Omental fat pad (tissue), 3 donors: ENCODE measurements at regions not wholly inside any gene's neighbourhood (a gene's known extent, or its start where the extent isn't known, plus 50 kb on each side); places are given as distances from the start of the nearest gene placed in this dataset.
A peak's percentile ranks its signal among the peaks of the same experiment; 100 is the strongest.

ENCODE experiments used
- ATAC-seq: fragments of 150-250 bp; one replicate; pipeline ENCODE4 v1.9.1; 2016; ENCODE audit warnings: mild to moderate bottlenecking, moderate library complexity; ENCODE audit not compliant: low FRiP score
- DNase-seq: peaks from one replicate; pipeline ENCODE4 v3.0.0-alpha.2; 2019; ENCODE audit warnings: low spot score
- CTCF ChIP-seq, 3 donors: fragments of 450-650 bp; IDR thresholded peaks; one replicate each; pipeline ENCODE4 v1.5.1; 2016 to 2017; ENCODE audit warnings: antibody characterized with exemption in 3 of 3, mild to moderate bottlenecking in 3 of 3, moderate library complexity in 2 of 3

- no peak for TF ChIP-seq CTCF (IDR thresholded peaks at IDR 0.05)
- no peak for DNase-seq
- no peak for ATAC-seq
Measured at GRCh38 chr5:74051076-74051475, 425.1 kb downstream of the ARHGEF28 start.

DNA sequence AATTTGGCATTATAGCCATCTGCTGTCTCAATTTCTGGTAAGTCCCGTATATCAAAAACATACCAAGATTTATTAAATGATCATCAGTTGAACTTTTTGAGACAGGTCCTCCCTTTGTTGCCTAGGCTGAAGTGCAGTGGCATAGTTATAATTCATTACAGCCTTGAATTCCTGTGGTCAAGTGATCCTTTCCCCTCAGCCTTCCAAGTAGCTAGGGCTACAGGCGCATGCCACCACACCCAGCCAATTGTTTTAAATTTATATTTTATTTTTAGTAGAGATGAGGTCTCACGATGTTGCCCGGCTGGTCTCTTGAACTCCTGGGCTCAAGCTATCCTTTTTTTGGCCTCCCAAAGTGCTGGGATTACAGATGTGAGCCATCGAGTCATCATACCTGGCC lies 418.9 kb downstream of the ARHGEF28 start:
- DNase-seq (no peak), ATAC-seq (no peak)
- TF ChIP-seq CTCF (IDR thresholded peaks at IDR 0.05): no peak

DNA sequence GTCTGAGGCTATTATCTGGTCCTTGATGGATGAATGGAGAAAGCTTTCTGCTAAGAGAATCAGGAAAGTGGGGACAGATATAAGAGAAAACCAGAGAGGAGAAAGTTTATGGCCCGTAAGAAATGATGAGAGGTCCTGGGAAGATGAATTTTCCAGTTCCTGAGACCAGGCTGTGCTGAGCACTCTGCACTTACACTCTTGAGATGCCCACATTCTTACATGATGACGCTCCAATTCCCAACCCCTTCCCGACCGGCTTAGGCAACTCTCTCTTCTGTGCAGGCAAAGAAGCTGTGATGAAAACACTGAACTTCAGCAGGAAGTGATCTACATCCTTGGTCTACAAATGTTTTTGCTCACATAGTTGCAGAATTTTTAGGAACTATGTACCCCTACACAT lies 417.0 kb downstream of the ARHGEF28 start:
- peak; percentile 93 for ATAC-seq
- no peak for TF ChIP-seq CTCF (IDR thresholded peaks at IDR 0.05)
- DNase-seq: no peak

GRCh38 chr5:74042559-74042958 lies 416.6 kb downstream of the ARHGEF28 start:
- DNase-seq: no peak
- TF ChIP-seq CTCF (IDR thresholded peaks at IDR 0.05): no peak
- ATAC-seq: no peak

GRCh38 chr5:74041913-74042312 lies 415.9 kb downstream of the ARHGEF28 start:
- no peak for ATAC-seq
- TF ChIP-seq CTCF (IDR thresholded peaks at IDR 0.05): no peak

DNA sequence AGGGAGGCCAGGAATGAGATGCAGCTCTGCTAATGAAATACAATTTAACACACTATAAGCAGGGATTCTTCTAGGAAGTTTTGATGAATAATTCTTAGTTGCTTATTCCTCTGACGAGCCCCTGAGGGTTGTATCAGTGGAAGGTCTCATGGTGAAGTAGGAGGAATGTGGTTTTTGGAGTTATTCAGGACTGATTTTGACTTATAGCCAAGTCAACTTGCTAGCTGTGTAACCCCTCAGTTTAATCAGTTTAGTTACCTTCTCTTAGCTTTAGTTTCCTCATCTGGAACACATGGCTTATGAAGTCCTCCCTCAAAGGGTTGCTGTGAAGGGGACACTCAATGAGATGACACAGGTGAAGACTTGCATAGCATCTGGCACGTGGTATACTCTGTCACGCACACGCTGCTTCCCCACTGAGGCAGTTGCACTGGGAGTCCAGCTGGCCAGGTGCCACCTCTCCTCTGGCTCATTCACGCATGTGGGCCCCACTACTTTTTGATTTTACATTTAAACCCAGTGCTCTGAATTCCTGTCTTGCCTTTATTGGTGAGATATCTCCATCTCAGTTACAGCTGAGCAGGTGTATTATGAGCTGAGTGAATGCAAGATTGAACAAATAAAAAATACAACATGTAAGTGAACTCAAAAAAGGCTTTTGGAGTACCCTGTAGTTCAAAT lies 415.0 kb downstream of the ARHGEF28 start:
- DNase-seq (no peak), ATAC-seq (no peak)
- no peak for TF ChIP-seq CTCF (IDR thresholded peaks at IDR 0.05)

More at GRCh38 chr5:74041913-74042312, 415.9 kb downstream of the ARHGEF28 start:
- no peak for DNase-seq

DNA sequence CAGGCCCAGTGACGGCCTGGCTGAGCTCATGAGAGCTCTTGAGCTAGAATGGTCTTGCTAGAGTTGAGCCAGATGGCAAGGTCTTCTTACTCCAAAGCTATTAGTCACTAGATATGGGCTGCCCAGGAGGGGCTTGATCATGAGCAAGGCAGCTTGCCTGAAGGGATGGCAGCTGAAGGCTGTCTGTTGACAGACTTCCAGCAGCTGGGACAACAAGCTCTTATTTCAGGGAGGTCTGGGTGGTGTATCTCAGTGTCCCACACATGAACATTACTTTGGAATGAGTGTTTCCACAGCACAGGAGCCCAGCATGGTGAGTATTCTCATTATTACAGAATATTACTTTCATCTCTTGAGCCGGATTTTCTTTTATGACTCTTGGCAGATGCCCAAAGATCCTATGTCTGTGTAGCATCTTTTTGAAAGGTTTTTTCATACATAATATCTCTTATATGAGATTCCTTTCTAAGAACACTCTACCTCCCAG lies 414.1 kb downstream of the ARHGEF28 start:
- TF ChIP-seq CTCF (IDR thresholded peaks at IDR 0.05): no peak
- ATAC-seq (peak; percentile 63), DNase-seq (no peak)
